WTC11 (cell line): ENCODE measurements at regions not wholly inside any gene's neighbourhood (a gene's known extent, or its start where the extent isn't known, plus 50 kb on each side); places are given as distances from the start of the nearest gene placed in this dataset.

Experiments
- JAZF1 ChIP-seq: fragments of 250-450 bp; sonication (Bioruptor Pico); IDR thresholded peaks from 2 replicates; pipeline ENCODE4 v1.9.0; 2021; ENCODE audit warnings: moderate library complexity, mild to moderate bottlenecking, inconsistent platforms
- PRRX2 ChIP-seq: fragments of 250-450 bp; sonication (Bioruptor Pico); IDR thresholded peaks from 2 replicates; pipeline ENCODE4 v1.8.0; 2021; ENCODE audit warnings: mild to moderate bottlenecking
- ZNF232 ChIP-seq: sonication (generic); formaldehyde crosslinking; IDR thresholded peaks from 2 replicates; pipeline ENCODE4 v1.8.0; 2022; ENCODE audit warnings: mild to moderate bottlenecking, missing genetic modification reagents
- ZNF317 ChIP-seq: sonication (generic); formaldehyde crosslinking; IDR thresholded peaks from 2 replicates; pipeline ENCODE4 v1.8.1; 2023; ENCODE audit warnings: low read depth, mild to moderate bottlenecking, moderate library complexity, missing genetic modification reagents, borderline replicate concordance
- TF ChIP-seq, protein P1 (sequence below): sonication (generic); formaldehyde crosslinking; IDR thresholded peaks from 2 replicates; pipeline ENCODE4 v1.8.1; 2022; ENCODE audit warnings: low read depth, missing genetic modification reagents, borderline replicate concordance
- TF ChIP-seq, protein P2 (sequence below): fragments of 200-600 bp; IDR thresholded peaks from 2 replicates; pipeline ENCODE4 v1.8.0; 2022; ENCODE audit warnings: antibody characterized with exemption

DNA sequence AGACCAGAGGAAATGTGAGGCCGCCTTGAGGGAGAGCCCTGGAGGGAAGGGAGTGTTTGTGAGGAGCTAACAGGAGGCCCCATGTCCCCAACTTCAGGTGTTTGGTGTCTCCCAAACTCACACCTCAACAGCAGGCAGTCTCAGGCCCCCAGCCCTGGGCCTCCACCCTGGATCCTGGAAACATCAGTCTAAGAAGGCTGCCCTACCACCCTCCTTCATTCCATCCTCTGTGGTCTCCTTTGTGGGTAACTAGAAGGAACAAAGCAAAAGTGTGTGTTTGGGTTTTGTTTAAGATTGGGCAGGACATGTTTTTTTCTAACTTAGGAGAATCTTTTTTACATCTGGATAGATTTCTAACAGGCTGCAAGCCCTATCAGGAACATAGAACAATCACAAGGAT, 404.3 kb downstream of the BCL11A start:
- TF ChIP-seq JAZF1 (CRISPR knock-in tag), result no peak
- TF ChIP-seq ZNF317 (CRISPR knock-in tag), result no peak
- no peak for TF ChIP-seq ZNF232 (CRISPR knock-in tag)
- TF ChIP-seq, protein P1, sequence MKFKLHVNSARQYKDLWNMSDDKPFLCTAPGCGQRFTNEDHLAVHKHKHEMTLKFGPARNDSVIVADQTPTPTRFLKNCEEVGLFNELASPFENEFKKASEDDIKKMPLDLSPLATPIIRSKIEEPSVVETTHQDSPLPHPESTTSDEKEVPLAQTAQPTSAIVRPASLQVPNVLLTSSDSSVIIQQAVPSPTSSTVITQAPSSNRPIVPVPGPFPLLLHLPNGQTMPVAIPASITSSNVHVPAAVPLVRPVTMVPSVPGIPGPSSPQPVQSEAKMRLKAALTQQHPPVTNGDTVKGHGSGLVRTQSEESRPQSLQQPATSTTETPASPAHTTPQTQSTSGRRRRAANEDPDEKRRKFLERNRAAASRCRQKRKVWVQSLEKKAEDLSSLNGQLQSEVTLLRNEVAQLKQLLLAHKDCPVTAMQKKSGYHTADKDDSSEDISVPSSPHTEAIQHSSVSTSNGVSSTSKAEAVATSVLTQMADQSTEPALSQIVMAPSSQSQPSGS (CRISPR knock-in tag), result no peak
- no peak for TF ChIP-seq PRRX2 (CRISPR knock-in tag)
- TF ChIP-seq, protein P2, sequence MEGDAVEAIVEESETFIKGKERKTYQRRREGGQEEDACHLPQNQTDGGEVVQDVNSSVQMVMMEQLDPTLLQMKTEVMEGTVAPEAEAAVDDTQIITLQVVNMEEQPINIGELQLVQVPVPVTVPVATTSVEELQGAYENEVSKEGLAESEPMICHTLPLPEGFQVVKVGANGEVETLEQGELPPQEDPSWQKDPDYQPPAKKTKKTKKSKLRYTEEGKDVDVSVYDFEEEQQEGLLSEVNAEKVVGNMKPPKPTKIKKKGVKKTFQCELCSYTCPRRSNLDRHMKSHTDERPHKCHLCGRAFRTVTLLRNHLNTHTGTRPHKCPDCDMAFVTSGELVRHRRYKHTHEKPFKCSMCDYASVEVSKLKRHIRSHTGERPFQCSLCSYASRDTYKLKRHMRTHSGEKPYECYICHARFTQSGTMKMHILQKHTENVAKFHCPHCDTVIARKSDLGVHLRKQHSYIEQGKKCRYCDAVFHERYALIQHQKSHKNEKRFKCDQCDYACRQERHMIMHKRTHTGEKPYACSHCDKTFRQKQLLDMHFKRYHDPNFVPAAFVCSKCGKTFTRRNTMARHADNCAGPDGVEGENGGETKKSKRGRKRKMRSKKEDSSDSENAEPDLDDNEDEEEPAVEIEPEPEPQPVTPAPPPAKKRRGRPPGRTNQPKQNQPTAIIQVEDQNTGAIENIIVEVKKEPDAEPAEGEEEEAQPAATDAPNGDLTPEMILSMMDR, result no peak
